ENCODE measurements at regions not wholly inside any gene's neighbourhood (a gene's known extent, or its start where the extent isn't known, plus 50 kb on each side); places are given as distances from the start of the nearest gene placed in this dataset.
"Not testable (repeated sequence)": the region's sequence is repeated elsewhere in the genome, so short reads cannot be mapped to it uniquely, and the experiment has no call there.

GRCh38 chr3:168803536-168803935 lies 707.8 kb upstream of the GOLIM4 start:
- no peak overlapping the region for H3K4me3 ChIP-seq (ENCODE audit: low read depth, poor library complexity, severe bottlenecking)
- TF ChIP-seq POLR2A (IDR thresholded peaks at IDR 0.05) (no peak), CTCF (IDR thresholded peaks at IDR 0.05) (no peak)
- DNase-seq (ENCODE audit: low spot score in 2 of 2) = no peak
- 49 to 61% methylated on average over 1 of the region's 1 CpG for WGBS, 2 donors
- intact Hi-C loops (cut with DNase I; ENCODE audit: low total_unique reads) = no loop called here

- 60 to 69% methylated on average over 4 of the region's 4 CpGs for WGBS, 2 donors
- intact Hi-C loops (cut with DNase I; ENCODE audit: low total_unique reads) = no loop called here
- TF ChIP-seq POLR2A (IDR thresholded peaks at IDR 0.05) = no peak
- DNase-seq (ENCODE audit: low spot score in 2 of 2) = no peak
- H3K4me3 ChIP-seq (ENCODE audit: low read depth, poor library complexity, severe bottlenecking) = no peak overlapping the region
Measured at GRCh38 chr3:168802766-168803165, 707.0 kb upstream of the GOLIM4 start.

- no peak for TF ChIP-seq POLR2A (IDR thresholded peaks at IDR 0.05)
- TF ChIP-seq CTCF (IDR thresholded peaks at IDR 0.05) = no peak
- no peak for DNase-seq (ENCODE audit: low spot score in 2 of 2)
- 75 to 79% methylated on average over 1 of the region's 1 CpG for WGBS, 2 donors
- no peak overlapping the region for H3K4me3 ChIP-seq (ENCODE audit: low read depth, poor library complexity, severe bottlenecking)
- intact Hi-C loops (cut with DNase I; ENCODE audit: low total_unique reads) = no loop called here
Measured at GRCh38 chr3:168801794-168802193, 706.1 kb upstream of the GOLIM4 start.

GRCh38 chr3:168796339-168796738 lies 700.6 kb upstream of the GOLIM4 start:
- DNase-seq (ENCODE audit: low spot score in 2 of 2) = no peak
- no peak for TF ChIP-seq CTCF (IDR thresholded peaks at IDR 0.05)
- no peak for TF ChIP-seq POLR2A (IDR thresholded peaks at IDR 0.05)
- intact Hi-C loops (cut with DNase I; ENCODE audit: low total_unique reads) = no loop called here
- 89 to 93% methylated on average over 3 of the region's 3 CpGs for WGBS, 2 donors
- H3K4me3 ChIP-seq (ENCODE audit: low read depth, poor library complexity, severe bottlenecking) = no peak overlapping the region

GRCh38 chr3:168794427-168794826 lies 698.7 kb upstream of the GOLIM4 start:
- no peak for DNase-seq (ENCODE audit: low spot score in 2 of 2)
- intact Hi-C loops (cut with DNase I; ENCODE audit: low total_unique reads) = no loop called here
- no peak for TF ChIP-seq CTCF (IDR thresholded peaks at IDR 0.05)
- no peak for TF ChIP-seq POLR2A (IDR thresholded peaks at IDR 0.05)
- H3K4me3 ChIP-seq (ENCODE audit: low read depth, poor library complexity, severe bottlenecking) = no peak overlapping the region
- whole genome bisulfite sequencing, 2 donors = 76 to 86% methylated on average over 2 of the region's 2 CpGs

GRCh38 chr3:168782193-168782592 lies 686.5 kb upstream of the GOLIM4 start:
- intact Hi-C loops (cut with DNase I; ENCODE audit: low total_unique reads) = no loop called here
- TF ChIP-seq CTCF (IDR thresholded peaks at IDR 0.05) = no peak
- no peak for TF ChIP-seq POLR2A (IDR thresholded peaks at IDR 0.05)
- 87 to 90% methylated on average over 3 of the region's 3 CpGs for WGBS, 2 donors
- no peak overlapping the region for H3K4me3 ChIP-seq (ENCODE audit: low read depth, poor library complexity, severe bottlenecking)
- DNase-seq (ENCODE audit: low spot score in 2 of 2) = no peak

GRCh38 chr3:168779970-168780645 lies 684.4 kb upstream of the GOLIM4 start:
- WGBS, 2 donors = 91 to 94% methylated on average over 9 to 17 of the region's 28 CpGs
- DNase-seq (ENCODE audit: low spot score in 2 of 2) = peak in 1 of 2 donors; percentile 78
- intact Hi-C loops (cut with DNase I; ENCODE audit: low total_unique reads); H3K4me3 ChIP-seq (ENCODE audit: low read depth, poor library complexity, severe bottlenecking): not testable (repeated sequence)
